Fibroblast of skin of scalp (primary cell): ENCODE measurements at regions not wholly inside any gene's neighbourhood (a gene's known extent, or its start where the extent isn't known, plus 50 kb on each side); places are given as distances from the start of the nearest gene placed in this dataset.

Source experiments
- DNase-seq: peaks from one replicate; pipeline ENCODE4 v3.0.0-alpha.2; 2013

DNA sequence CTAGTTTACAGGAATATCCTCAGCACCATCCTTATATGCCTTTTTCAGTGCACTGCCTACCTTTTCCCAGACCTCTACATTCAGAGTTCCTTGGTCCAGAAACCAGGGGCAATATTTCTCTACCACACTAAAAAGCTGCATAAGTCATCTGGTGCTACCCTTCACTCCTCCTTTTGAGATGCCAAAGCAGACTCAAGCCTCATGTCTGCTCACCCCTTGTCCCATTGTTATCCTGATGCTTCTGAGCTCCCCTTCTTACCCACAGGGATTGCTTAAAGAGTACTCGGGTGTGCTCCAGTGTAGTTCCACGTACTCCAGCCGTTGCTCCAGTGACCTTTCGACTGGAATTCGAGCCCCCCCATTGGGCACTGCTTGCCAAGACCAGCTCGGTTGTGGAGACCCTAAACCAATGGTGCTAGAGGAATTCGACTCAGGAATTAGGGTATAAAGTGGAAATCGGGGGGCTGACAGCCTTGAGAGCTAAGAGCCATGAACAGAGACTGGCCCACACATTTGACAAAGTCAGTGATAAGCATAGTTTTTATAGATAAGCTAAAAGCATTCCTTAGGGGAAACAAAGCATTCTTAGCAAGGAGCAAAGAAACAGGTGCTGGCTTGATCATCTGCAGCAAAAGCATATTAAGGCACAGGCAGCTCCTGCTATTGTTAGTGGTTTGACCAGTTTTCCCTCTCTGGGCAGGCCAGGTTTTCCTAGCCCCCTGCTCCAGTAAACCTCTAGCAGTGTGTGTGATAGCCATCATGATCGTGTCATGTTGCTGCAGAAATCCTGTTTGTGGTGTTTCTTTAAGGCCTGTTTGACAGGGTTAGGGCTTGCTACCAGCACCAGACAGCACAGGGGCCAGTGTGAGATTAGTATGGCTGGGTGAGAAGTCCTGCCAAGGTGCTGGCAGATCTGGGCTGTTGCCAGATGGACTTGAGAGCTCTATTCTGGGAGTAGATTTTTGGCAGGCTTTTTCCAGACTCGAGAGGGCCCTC, 57.5 kb upstream of the WDR1 start:
- DNase-seq: no peak

GRCh38 chr4:10173037-10173753, 56.6 kb upstream of the WDR1 start:
- no peak for DNase-seq

- DNase-seq: no peak
These were observed 55.8 kb upstream of the WDR1 start for GRCh38 chr4:10172278-10172921.

GRCh38 chr4:10171055-10171454, 54.5 kb upstream of the WDR1 start:
- no peak for DNase-seq

DNA sequence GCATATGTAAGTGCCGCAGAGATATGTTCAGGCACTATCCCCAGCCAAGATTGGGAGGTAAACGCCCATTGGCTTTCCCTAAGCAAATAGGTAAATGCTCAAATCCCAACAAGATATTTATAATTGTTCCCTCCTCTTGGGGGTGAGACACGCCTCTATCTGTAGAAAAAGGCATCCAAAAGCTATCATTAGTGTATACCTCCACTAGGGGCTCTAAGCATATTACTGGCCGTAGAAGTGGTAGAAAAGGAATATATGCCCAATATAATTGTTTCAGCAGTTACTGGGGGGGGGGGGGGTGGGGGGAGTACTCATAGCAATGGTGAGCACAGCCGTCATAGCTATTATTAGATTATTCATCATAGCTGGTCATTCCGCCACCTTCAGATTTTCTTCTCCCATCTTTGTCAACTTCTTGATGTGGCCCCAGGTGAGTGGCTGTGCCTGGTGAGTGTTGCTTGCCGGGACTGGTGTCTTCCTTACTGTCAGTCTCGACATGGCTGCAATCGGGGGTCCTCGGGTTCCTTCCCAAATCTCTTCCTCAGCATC, 53.3 kb upstream of the WDR1 start:
- DNase-seq: no peak

DNA sequence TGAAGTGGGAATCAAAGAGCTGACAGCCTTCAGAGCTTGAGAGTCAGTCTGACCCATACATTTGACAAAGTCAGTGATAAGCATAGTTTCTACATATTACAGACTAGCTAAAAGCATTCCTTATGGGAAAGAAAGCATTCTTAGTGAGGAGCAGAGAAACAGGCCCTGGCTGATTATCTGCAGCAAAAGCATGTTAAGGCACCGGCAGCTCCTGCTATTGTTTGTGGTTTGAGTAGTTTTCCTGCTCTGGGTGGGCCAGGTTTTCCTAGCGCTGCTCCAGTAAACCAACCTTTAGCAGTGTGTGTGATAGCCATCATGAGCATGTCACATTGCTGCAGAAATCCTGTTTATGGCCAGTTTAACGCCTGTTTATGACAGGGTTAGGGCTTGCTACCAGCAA, 51.6 kb upstream of the WDR1 start:
- no peak for DNase-seq

DNA sequence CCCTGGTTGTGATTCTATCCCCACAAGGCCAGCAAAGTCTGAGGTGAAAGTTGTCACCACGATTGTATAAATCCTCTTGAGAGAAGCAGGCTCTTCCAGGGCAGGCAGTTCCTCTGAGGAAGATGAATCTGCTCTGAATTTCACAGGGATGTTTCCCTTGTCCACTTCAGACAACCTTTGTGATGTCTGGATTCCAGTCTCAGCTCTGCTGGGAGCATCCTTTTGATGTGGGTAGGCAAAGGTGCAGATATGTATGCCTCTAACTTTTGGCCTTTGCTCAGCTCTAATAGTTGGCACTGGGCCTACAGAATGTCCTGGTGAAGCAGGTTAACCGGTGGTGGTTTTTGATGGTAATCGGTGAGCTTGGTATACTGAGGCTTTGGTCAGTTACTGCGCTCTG, 50.6 kb upstream of the WDR1 start:
- no peak for DNase-seq
